Caco-2 (cell line): ENCODE measurements at regions not wholly inside any gene's neighbourhood (a gene's known extent, or its start where the extent isn't known, plus 50 kb on each side); places are given as distances from the start of the nearest gene placed in this dataset.

Source experiments
- BruUV-seq: library from RNA; stranded (reverse); fragments of 400-500 nt; replicated peaks from 2 replicates; lab custom pipeline; 2021; lab: Mats Ljungman, UMichigan
- CTCF ChIA-PET: fragments of 300-600 bp; sonication (Branson Sonifier 250); formaldehyde crosslinking; loops from one replicate; lab custom pipeline; 2022; ENCODE audit warnings: antibody characterized with exemption; lab: Charles Lee
- POLR2A ChIA-PET: fragments of 300-600 bp; sonication (Branson Sonifier 250); formaldehyde crosslinking; loops from one replicate; lab custom pipeline; 2022; ENCODE audit warnings: antibody characterized with exemption; lab: Charles Lee
- DNase-seq, 2 experiments: peaks; one replicate each; pipeline versions ENCODE4 v3.0.0 to v3.0.0-alpha.2; 2020 to 2022
- H3K27me3 ChIP-seq: replicated peaks from 2 replicates; pipeline ENCODE4 v1.6.0; 2011; ENCODE audit warnings: low read length; ENCODE audit not compliant: control insufficient read depth, insufficient read depth
- H3K36me3 ChIP-seq: 2 replicates; pipeline ENCODE4 v1.5.1; 2011; ENCODE audit warnings: low read length; ENCODE audit not compliant: control insufficient read depth, insufficient read depth
- H3K4me1 ChIP-seq: fragments of 250-450 bp; sonication (Bioruptor Pico); 2 replicates; pipeline ENCODE4 v1.5.1; 2020; ENCODE audit warnings: mild to moderate bottlenecking
- H3K4me3 ChIP-seq: 2 replicates; pipeline ENCODE4 v1.5.1; 2011; ENCODE audit warnings: low read depth, mild to moderate bottlenecking, control low read depth, low read length
- H3K9me3 ChIP-seq: fragments of 250-450 bp; sonication (Bioruptor Pico); 2 replicates; pipeline ENCODE4 v1.5.1; 2020; ENCODE audit warnings: mild to moderate bottlenecking, moderate library complexity
- H3K27ac Mint-ChIP-seq: one replicate; pipeline ENCODE4 v1.8.0; 2022; ENCODE audit warnings: mixed read lengths; ENCODE audit not compliant: unreplicated experiment
- H3K27me3 Mint-ChIP-seq: one replicate; pipeline ENCODE4 v1.8.0; 2022; ENCODE audit warnings: mixed read lengths; ENCODE audit not compliant: insufficient read depth, unreplicated experiment
- H3K36me3 Mint-ChIP-seq: one replicate; pipeline ENCODE4 v1.8.0; 2022; ENCODE audit warnings: mild to moderate bottlenecking, mixed read lengths; ENCODE audit not compliant: insufficient read depth, unreplicated experiment
- H3K4me1 Mint-ChIP-seq: one replicate; pipeline ENCODE4 v1.8.0; 2022; ENCODE audit warnings: low read depth, mixed read lengths; ENCODE audit not compliant: unreplicated experiment
- H3K4me3 Mint-ChIP-seq: one replicate; pipeline ENCODE4 v1.8.0; 2022; ENCODE audit warnings: mild to moderate bottlenecking, moderate library complexity, mixed read lengths; ENCODE audit not compliant: unreplicated experiment
- H3K9me3 Mint-ChIP-seq: one replicate; pipeline ENCODE4 v1.8.0; 2022; ENCODE audit warnings: mixed read lengths; ENCODE audit not compliant: unreplicated experiment
- CTCF ChIP-seq, 2 experiments: fragments of 200-600 bp in 1 of 2; IDR thresholded peaks; 1 replicate in 1 of 2; 2 replicates in 1 of 2; pipeline versions ENCODE4 v1.5.1 to v1.8.0; 2011 to 2022; ENCODE audit warnings: antibody characterized with exemption in 1 of 2, control low read depth in 1 of 2, inconsistent platforms in 1 of 2, low read depth in 1 of 2, low read length in 1 of 2, mild to moderate bottlenecking in 1 of 2, moderate library complexity in 1 of 2; ENCODE audit not compliant: insufficient read depth in 1 of 2, severe bottlenecking in 1 of 2, unreplicated experiment in 1 of 2
- intact Hi-C: fragments of 100-400 bp; cut with micrococcal nuclease; formaldehyde crosslinking; loops from one replicate; pipeline ENCODE4 v1.10.0; 2022; ENCODE audit not compliant: unreplicated experiment

GRCh38 chr2:19536136-19536535 is 177.7 kb upstream of the OSR1 start:
- intact Hi-C loops = no loop called here
- no peaks in the 10 kb centered on the region for H3K27me3 ChIP-seq
- no peaks in the 10 kb centered on the region for H3K27me3 Mint-ChIP-seq
- H3K9me3 Mint-ChIP-seq = peaks cover 16% of the 10 kb centered on the region
- peaks cover 6% of the 10 kb centered on the region; the same call in 1 of the 2 replicates for H3K4me1 ChIP-seq
- POLR2A ChIA-PET = no interaction called here
- no peak overlapping the region for H3K4me3 Mint-ChIP-seq
- no peak overlapping the region for H3K27ac Mint-ChIP-seq
- no peaks in the 10 kb centered on the region for H3K36me3 Mint-ChIP-seq
- TF ChIP-seq CTCF (IDR thresholded peaks at IDR 0.05; ENCODE audit: insufficient read depth in 1 of 2, low read depth in 1 of 2, low read length in 1 of 2, severe bottlenecking in 1 of 2, unreplicated experiment in 1 of 2) = no peak
- no peaks in the 10 kb centered on the region for H3K36me3 ChIP-seq
- peaks cover 4% of the 10 kb centered on the region; the same call in 1 of the 2 replicates for H3K9me3 ChIP-seq
- BruUV-seq = no TSS peak
- H3K4me1 Mint-ChIP-seq = no peaks in the 10 kb centered on the region
- no peak for DNase-seq
- H3K4me3 ChIP-seq = no peak overlapping the region
- CTCF ChIA-PET = no interaction called here

- Mint-ChIP-seq H3K27me3 (no peaks in the 10 kb centered on the region), H3K27ac (no peak overlapping the region), H3K4me3 (no peak overlapping the region), H3K36me3 (peaks cover 6% of the 10 kb centered on the region), H3K9me3 (peaks cover 16% of the 10 kb centered on the region), H3K4me1 (no peaks in the 10 kb centered on the region)
- intact Hi-C loops = no loop called here
- Histone ChIP-seq H3K27me3 (no peaks in the 10 kb centered on the region), H3K4me1 (peaks cover under 1% of the 10 kb centered on the region; the same call in 1 of the 2 replicates), H3K9me3 (peaks cover 4% of the 10 kb centered on the region; the same call in 1 of the 2 replicates), H3K4me3 (no peak overlapping the region), H3K36me3 (no peaks in the 10 kb centered on the region)
- CTCF ChIA-PET = no interaction called here
- DNase-seq = no peak
- POLR2A ChIA-PET = interaction anchor here (0.6 kb wide), 1 partner anchor 210 kb away, joined by 6 read pairs; no protein-coding TSS in a partner anchor
- TF ChIP-seq CTCF (IDR thresholded peaks at IDR 0.05; ENCODE audit: insufficient read depth in 1 of 2, low read depth in 1 of 2, low read length in 1 of 2, severe bottlenecking in 1 of 2, unreplicated experiment in 1 of 2) = no peak
- BruUV-seq = no TSS peak
These were observed 174.2 kb upstream of the OSR1 start for GRCh38 chr2:19532547-19533196.

GRCh38 chr2:19529677-19530076 is 171.3 kb upstream of the OSR1 start:
- Histone ChIP-seq H3K27me3 (no peaks in the 10 kb centered on the region), H3K36me3 (no peaks in the 10 kb centered on the region), H3K4me3 (no peak overlapping the region), H3K9me3 (peaks cover 4% of the 10 kb centered on the region), H3K4me1 (no peaks in the 10 kb centered on the region; the same call in 1 of the 2 replicates)
- Mint-ChIP-seq H3K4me1 (no peaks in the 10 kb centered on the region), H3K4me3 (no peak overlapping the region), H3K27me3 (no peaks in the 10 kb centered on the region), H3K36me3 (peaks cover 6% of the 10 kb centered on the region), H3K9me3 (peaks cover 3% of the 10 kb centered on the region), H3K27ac (no peak overlapping the region)
- ChIA-PET POLR2A (no interaction called here), CTCF (no interaction called here)
- BruUV-seq = no TSS peak
- TF ChIP-seq CTCF (IDR thresholded peaks at IDR 0.05; ENCODE audit: insufficient read depth in 1 of 2, low read depth in 1 of 2, low read length in 1 of 2, severe bottlenecking in 1 of 2, unreplicated experiment in 1 of 2) = no peak
- DNase-seq = no peak
- intact Hi-C loops = no loop called here
